NCI-H2171 treated with DMSO at 0.1 percent for 48 hours (cell line): ENCODE measurements at regions not wholly inside any gene's neighbourhood (a gene's known extent, or its start where the extent isn't known, plus 50 kb on each side); places are given as distances from the start of the nearest gene placed in this dataset.
"Not testable (repeated sequence)": the region's sequence is repeated elsewhere in the genome, so short reads cannot be mapped to it uniquely, and the experiment has no call there.

ENCODE experiments used
- DNase-seq: peaks from one replicate; lab custom pipeline; 2025; lab: John Stamatoyannopoulos, UW

GRCh38 chr6:97915537-97915936 is 632.5 kb upstream of the MMS22L start:
- DNase-seq = no peak

DNA sequence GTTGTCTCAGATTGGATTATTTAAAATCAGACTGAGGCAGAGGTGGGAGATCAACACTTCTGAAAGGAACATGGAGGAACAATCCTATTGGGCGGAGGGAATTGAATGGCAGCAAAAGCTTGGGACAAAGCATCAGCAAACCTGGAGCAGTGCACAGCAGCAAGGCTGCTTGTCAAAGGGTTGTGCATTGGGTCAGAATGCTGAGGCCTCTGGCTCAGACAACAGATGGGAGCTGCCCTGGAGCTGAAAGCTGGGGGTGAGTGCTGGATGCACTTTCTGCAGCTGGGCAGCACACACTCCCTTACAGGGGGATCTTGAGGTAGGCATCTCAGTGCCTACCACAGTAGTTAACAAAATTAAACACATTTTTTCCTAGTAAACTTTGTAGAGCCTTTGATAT is 634.4 kb upstream of the MMS22L start:
- DNase-seq = no peak

DNA sequence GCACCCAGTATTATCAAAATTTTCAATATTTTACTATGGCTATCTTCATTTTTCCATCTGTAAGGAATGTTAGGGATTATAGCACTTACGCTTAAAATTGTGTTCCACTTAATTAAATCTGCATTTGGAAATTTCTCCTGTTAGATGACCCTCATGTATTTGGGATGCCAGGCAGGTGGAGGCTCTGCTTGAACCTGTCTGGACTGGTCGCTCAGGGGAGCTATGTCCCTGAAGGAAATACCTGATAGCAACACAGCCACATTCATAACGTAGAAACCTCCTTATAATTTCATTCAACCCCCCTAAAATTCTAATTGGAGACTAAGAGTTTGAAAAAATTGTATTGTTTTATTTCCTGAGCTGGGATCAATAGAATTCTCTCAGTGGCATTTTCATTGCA is 636.0 kb upstream of the MMS22L start:
- no peak for DNase-seq

DNA sequence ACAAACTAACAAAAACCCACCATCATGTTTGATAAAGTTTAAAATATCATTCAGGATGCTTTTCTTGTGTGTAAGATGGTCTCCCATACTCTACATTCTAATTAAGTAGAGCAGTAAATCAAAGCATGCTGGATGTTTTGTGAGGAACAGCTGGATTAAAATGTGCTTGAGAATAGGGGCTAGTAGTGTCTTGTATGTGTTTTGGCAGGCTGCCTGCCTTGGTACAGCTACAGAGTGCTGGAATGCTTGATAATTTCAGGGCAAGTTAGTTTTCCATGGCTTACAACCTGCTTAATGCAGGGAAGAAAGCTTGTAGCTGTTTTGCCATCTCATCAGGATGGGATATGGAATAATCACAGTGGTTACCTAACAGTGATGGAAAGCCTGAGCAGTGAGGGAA is 636.6 kb upstream of the MMS22L start:
- DNase-seq = no peak

GRCh38 chr6:97923249-97923648 is 640.2 kb upstream of the MMS22L start:
- no peak for DNase-seq

DNA sequence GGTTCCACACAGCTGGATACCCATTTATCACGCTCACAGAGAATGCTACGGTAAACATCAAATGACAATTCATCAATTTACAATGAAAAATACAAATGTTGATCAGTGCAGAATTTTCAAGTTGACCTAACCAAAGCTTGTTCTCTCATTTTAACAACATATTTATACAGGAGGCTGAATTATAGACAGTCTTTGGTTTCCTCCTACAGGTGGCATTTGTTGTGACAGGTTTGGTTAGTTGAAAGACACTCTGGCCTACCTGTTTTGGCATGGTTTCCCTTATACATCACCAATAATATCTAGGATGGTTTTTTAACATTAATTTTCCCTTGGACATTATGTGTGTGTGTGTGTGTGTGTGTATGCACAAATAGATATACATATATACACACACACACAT is 642.5 kb upstream of the MMS22L start:
- no peak for DNase-seq

- no peak for DNase-seq
These were observed 656.6 kb upstream of the MMS22L start for GRCh38 chr6:97939440-97940168.

- no peak for DNase-seq
These were observed 664.8 kb upstream of the MMS22L start for GRCh38 chr6:97947841-97948240.

GRCh38 chr6:97958134-97958533 is 675.1 kb upstream of the MMS22L start:
- no peak for DNase-seq

GRCh38 chr6:97963193-97963592 is 680.2 kb upstream of the MMS22L start:
- no peak for DNase-seq

- DNase-seq = no peak
These were observed 686.0 kb upstream of the MMS22L start for GRCh38 chr6:97969065-97969464.

- DNase-seq = no peak
These were observed 694.1 kb upstream of the MMS22L start for GRCh38 chr6:97977084-97977483.

- peak; percentile 21 for DNase-seq
These were observed 695.8 kb upstream of the MMS22L start for GRCh38 chr6:97978855-97979271.

- DNase-seq = not testable (repeated sequence)
These were observed 696.3 kb upstream of the MMS22L start for GRCh38 chr6:97979285-97979684.

- no peak for DNase-seq
These were observed 706.4 kb upstream of the MMS22L start for GRCh38 chr6:97989451-97989850.

DNA sequence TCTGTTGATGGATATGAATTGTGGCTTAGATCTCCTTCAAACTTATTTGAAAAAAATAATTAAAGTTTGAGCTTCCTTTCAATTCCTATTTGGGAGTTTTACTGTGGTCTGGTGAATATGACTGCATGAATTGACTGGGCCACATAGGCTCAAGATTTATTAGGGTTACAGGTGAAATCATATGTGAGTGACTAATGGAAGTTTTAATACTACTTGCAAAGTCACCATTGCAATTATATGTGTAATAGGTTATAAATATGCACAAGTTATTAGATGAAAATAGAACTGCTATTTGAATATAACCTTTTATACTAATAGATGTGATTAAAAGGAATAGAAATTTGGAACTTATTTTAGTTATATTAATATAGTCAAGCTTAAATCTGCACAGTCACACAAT is 712.1 kb upstream of the MMS22L start:
- no peak for DNase-seq

- no peak for DNase-seq
These were observed 719.7 kb upstream of the MMS22L start for GRCh38 chr6:98002678-98003077.

- no peak for DNase-seq
These were observed 731.6 kb upstream of the MMS22L start for GRCh38 chr6:98014442-98015201.

GRCh38 chr6:98016565-98016964 is 733.5 kb upstream of the MMS22L start:
- no peak for DNase-seq

DNA sequence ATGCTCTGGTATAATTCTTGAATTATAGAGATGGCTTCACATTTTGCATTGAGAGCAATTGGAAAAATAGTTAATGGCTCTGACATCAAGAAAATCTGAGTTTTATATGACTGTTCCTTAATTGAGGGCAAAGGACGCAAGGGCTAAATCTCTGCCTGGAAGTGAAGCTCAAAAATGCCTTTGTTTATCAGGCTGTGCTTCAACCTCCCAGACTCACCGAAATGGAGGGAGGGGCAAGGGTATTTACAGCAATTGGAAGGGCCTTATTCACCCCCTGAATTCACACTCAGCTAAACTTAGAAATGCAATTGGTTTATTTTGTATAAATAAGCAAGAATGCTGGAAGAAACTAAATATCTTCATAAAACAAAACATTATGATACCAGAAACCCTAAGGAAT is 737.2 kb upstream of the MMS22L start:
- DNase-seq = no peak

GRCh38 chr6:98024359-98024758 is 741.3 kb upstream of the MMS22L start:
- DNase-seq = no peak

DNA sequence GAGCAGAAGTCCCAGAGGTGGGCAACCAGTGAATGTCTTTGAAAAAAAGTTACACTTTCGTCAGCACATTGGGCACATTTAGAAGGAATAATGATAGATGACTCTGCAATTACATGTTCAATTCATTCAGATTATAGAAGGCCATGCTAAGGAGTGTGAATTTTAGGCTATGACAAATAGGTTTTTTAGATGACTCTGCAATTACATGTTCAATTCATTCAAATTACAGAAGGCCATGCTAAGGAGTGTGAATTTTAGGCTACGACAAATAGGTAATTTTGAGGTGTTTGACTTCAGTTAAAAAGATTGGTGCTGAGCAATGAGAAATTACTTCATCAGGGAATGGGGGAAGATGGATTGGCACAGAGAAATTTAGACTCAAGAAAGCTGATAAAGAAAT is 744.9 kb upstream of the MMS22L start:
- DNase-seq = no peak

- DNase-seq = no peak
These were observed 750.6 kb upstream of the MMS22L start for GRCh38 chr6:98033617-98034016.
